Neural crest cell (in vitro differentiated cells): ENCODE measurements at regions not wholly inside any gene's neighbourhood (a gene's known extent, or its start where the extent isn't known, plus 50 kb on each side); places are given as distances from the start of the nearest gene placed in this dataset.

Experiments
- DNase-seq: peaks from one replicate; pipeline ENCODE4 v3.0.0; 2021; ENCODE audit warnings: low read depth, mixed read lengths, low spot score
- H3K27ac Mint-ChIP-seq: one replicate; pipeline ENCODE4 v1.8.0; 2021; ENCODE audit warnings: mild to moderate bottlenecking, mixed read lengths; ENCODE audit not compliant: unreplicated experiment
- H3K27me3 Mint-ChIP-seq: 2 replicates; pipeline ENCODE4 v1.8.0; 2021; ENCODE audit warnings: low read depth, mild to moderate bottlenecking, mixed read lengths
- H3K36me3 Mint-ChIP-seq: 2 replicates; pipeline ENCODE4 v1.8.0; 2021; ENCODE audit warnings: low read depth, mild to moderate bottlenecking, mixed read lengths
- H3K4me1 Mint-ChIP-seq: 2 replicates; pipeline ENCODE4 v1.8.0; 2021; ENCODE audit warnings: mixed read lengths
- H3K4me3 Mint-ChIP-seq: one replicate; pipeline ENCODE4 v1.8.0; 2021; ENCODE audit warnings: mild to moderate bottlenecking, mixed read lengths
- H3K9me3 Mint-ChIP-seq: 2 replicates; pipeline ENCODE4 v1.8.0; 2021; ENCODE audit warnings: mixed read lengths
- TF ChIP-seq, protein P1 (sequence below): fragments of 200-600 bp; sonication (generic); conservative IDR thresholded peaks from 2 replicates; pipeline ENCODE4 v1.5.0; 2021; ENCODE audit warnings: antibody characterized with exemption, mild to moderate bottlenecking

- no peak for DNase-seq
These were observed 646.9 kb downstream of the USP25 start for GRCh38 chr21:16376673-16377072.

DNA sequence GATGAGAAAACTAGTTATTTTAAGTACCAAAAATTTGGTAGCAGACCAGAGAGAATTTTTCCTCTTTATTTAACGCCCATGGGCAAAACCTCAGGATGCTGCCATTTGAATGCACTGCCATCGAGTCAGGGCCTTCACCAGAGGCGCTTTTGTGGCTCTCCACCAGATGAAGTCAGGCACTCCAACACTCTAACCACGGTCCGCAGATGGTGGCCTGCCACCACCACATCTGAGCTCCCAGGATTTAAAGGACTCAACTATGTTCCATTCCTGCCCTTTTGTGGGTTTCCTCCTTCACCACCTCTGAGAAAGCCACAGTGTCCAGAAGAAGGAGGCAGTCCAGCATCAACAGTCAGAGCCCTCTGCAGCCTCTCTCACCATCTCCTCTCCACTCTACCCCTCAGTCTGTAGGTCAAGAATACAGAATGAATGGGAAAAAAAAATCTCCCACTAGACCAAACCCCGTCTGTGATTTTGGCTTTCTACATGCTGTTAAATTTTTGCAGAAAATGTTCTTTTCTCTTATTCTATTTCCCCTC, 647.4 kb downstream of the USP25 start:
- Mint-ChIP-seq H3K4me3 (no peak overlapping the region), H3K27ac (no peak overlapping the region), H3K27me3 (no peaks in the 10 kb centered on the region), H3K9me3 (no peaks in the 10 kb centered on the region), H3K4me1 (peaks cover 21% of the 10 kb centered on the region), H3K36me3 (no peaks in the 10 kb centered on the region)
- DNase-seq: no peak
- TF ChIP-seq, protein P1, sequence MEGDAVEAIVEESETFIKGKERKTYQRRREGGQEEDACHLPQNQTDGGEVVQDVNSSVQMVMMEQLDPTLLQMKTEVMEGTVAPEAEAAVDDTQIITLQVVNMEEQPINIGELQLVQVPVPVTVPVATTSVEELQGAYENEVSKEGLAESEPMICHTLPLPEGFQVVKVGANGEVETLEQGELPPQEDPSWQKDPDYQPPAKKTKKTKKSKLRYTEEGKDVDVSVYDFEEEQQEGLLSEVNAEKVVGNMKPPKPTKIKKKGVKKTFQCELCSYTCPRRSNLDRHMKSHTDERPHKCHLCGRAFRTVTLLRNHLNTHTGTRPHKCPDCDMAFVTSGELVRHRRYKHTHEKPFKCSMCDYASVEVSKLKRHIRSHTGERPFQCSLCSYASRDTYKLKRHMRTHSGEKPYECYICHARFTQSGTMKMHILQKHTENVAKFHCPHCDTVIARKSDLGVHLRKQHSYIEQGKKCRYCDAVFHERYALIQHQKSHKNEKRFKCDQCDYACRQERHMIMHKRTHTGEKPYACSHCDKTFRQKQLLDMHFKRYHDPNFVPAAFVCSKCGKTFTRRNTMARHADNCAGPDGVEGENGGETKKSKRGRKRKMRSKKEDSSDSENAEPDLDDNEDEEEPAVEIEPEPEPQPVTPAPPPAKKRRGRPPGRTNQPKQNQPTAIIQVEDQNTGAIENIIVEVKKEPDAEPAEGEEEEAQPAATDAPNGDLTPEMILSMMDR: no peak

More at GRCh38 chr21:16376673-16377072, 646.9 kb downstream of the USP25 start:
- Mint-ChIP-seq H3K9me3 (no peaks in the 10 kb centered on the region), H3K27ac (no peak overlapping the region), H3K27me3 (no peaks in the 10 kb centered on the region), H3K4me3 (no peak overlapping the region), H3K36me3 (no peaks in the 10 kb centered on the region), H3K4me1 (peaks cover 21% of the 10 kb centered on the region)
- TF ChIP-seq, protein P1: no peak

DNA sequence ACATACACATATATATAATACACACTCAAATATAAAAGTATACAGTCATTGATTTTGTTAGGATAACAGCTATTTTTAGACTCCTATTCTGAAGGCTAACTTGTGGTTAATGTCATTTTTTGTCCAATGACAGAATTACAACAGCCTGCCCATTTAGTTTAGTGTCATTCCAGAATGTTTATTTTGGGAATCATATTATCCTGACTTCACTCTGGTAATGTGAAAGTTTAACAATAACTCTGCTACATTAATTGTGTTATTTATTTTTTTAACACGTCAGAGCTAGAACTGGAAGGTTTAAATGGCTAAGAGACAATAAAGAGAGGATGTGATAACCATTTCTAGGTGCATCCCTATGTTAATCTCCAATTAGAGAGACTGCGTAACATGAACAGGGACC, 648.1 kb downstream of the USP25 start:
- TF ChIP-seq, protein P1: no peak
- Mint-ChIP-seq H3K4me3 (no peak overlapping the region), H3K27ac (no peak overlapping the region), H3K9me3 (no peaks in the 10 kb centered on the region), H3K27me3 (no peaks in the 10 kb centered on the region), H3K36me3 (no peaks in the 10 kb centered on the region), H3K4me1 (peaks cover 17% of the 10 kb centered on the region)
- DNase-seq: no peak

DNA sequence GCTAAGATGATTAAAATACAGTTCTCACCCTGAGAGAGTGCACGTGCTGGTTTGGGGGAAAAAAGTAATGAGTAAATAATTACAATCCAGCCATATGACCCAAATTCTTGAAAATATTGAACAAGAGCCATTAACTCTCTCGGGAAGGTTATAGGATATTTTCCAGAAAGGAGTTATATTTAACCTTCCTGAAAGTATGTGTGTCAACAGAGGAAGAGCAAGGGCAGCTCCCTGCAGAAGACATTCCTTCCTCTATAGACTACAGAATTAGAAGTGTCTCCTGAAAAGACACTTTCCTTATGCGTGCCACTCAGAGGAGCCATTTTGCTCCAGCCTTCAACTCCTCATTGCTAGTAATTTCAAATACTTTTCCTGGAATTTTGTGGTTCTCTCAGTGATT, 648.7 kb downstream of the USP25 start:
- no peaks in the 10 kb centered on the region for H3K27me3 Mint-ChIP-seq
- H3K4me3 Mint-ChIP-seq: no peak overlapping the region
- H3K9me3 Mint-ChIP-seq: no peaks in the 10 kb centered on the region
- DNase-seq: no peak
- peaks cover 16% of the 10 kb centered on the region for H3K4me1 Mint-ChIP-seq
- TF ChIP-seq, protein P1: no peak
- no peaks in the 10 kb centered on the region for H3K36me3 Mint-ChIP-seq
- H3K27ac Mint-ChIP-seq: no peak overlapping the region

GRCh38 chr21:16388291-16388690, 658.5 kb downstream of the USP25 start:
- TF ChIP-seq, protein P1: no peak
- H3K36me3 Mint-ChIP-seq: peaks cover 14% of the 10 kb centered on the region
- H3K9me3 Mint-ChIP-seq: peaks cover 7% of the 10 kb centered on the region
- DNase-seq: no peak
- no peaks in the 10 kb centered on the region for H3K4me1 Mint-ChIP-seq
- H3K27ac Mint-ChIP-seq: no peak overlapping the region
- H3K27me3 Mint-ChIP-seq: no peaks in the 10 kb centered on the region
- no peak overlapping the region for H3K4me3 Mint-ChIP-seq
